ENCODE measurements at regions not wholly inside any gene's neighbourhood (a gene's known extent, or its start where the extent isn't known, plus 50 kb on each side); places are given as distances from the start of the nearest gene placed in this dataset.

DNA sequence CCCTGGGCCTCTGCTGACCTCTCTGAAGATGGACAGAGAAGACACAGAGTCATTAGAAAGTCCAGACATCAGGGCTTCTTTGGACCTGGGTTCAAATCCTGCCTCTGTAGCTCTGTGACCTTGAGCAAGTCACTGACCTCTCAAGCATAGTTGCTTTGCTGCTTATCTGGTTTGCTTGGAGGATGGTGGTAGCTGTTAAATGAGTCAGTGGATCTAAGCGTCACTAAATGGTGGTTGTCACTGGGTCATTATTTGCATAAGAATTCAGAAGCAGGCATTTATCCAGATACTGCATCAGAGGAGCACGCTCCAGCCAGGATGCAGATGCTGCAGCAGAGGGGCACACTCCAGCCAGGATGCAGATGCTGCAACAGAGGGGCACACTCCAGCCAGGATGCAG, 229.2 kb downstream of the GLI2 start:
- TF ChIP-seq, protein P1, sequence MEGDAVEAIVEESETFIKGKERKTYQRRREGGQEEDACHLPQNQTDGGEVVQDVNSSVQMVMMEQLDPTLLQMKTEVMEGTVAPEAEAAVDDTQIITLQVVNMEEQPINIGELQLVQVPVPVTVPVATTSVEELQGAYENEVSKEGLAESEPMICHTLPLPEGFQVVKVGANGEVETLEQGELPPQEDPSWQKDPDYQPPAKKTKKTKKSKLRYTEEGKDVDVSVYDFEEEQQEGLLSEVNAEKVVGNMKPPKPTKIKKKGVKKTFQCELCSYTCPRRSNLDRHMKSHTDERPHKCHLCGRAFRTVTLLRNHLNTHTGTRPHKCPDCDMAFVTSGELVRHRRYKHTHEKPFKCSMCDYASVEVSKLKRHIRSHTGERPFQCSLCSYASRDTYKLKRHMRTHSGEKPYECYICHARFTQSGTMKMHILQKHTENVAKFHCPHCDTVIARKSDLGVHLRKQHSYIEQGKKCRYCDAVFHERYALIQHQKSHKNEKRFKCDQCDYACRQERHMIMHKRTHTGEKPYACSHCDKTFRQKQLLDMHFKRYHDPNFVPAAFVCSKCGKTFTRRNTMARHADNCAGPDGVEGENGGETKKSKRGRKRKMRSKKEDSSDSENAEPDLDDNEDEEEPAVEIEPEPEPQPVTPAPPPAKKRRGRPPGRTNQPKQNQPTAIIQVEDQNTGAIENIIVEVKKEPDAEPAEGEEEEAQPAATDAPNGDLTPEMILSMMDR (IDR thresholded peaks at IDR 0.05) = no peak
- no peak for TF ChIP-seq POLR2A (IDR thresholded peaks at IDR 0.05)
- TF ChIP-seq EP300 (IDR thresholded peaks at IDR 0.05) = no peak
